K562 (cell line): ENCODE measurements at regions not wholly inside any gene's neighbourhood (a gene's known extent, or its start where the extent isn't known, plus 50 kb on each side); places are given as distances from the start of the nearest gene placed in this dataset.

Experiments
- ATAC-seq: fragments of 200-7000 bp; cut with Tn5 transposase; 3 replicates; pipeline ENCODE4 v1.9.1; 2020; ENCODE audit warnings: moderate library complexity
- BruUV-seq: library from RNA; stranded (reverse); fragments of 400-500 nt; replicated peaks from 2 replicates; lab custom pipeline; 2021; lab: Mats Ljungman, UMichigan
- CTCF ChIA-PET: fragments of 300-600 bp; formaldehyde crosslinking; extraction: SDS; loops from one replicate; lab custom pipeline; 2021; ENCODE audit warnings: low intra/inter-chr PET ratio; lab: Yijun Ruan, JAX
- POLR2A ChIA-PET: fragments of 300-600, 350-650 bp; sonication (Branson Sonifier 250); formaldehyde crosslinking; extraction: SDS; loops from one replicate; lab custom pipeline; 2021; ENCODE audit warnings: antibody characterized with exemption, inconsistent platforms; lab: Yijun Ruan, JAX
- DNase-seq, 4 experiments: peaks; one replicate each; pipeline versions ENCODE4 v3.0.0 to v3.0.0-alpha.2; 2011 to 2018; ENCODE audit warnings: low spot score in 3 of 4, mixed read lengths in 3 of 4; ENCODE audit errors: extremely low read depth in 1 of 4
- FAIRE-seq: peaks from 2 replicates; lab custom pipeline; 2011; peaks lifted over from hg19 to GRCh38; lab: Jason Lieb, UNC
- H2AFZ ChIP-seq: 2 replicates; pipeline ENCODE4 v1.6.0; 2011; ENCODE audit warnings: low read depth, low read length, control low read depth, inconsistent platforms
- H3K27ac ChIP-seq: fragments of 200-600 bp; 3 replicates; pipeline ENCODE4 v1.8.0; 2011; ENCODE audit warnings: low read depth, mild to moderate bottlenecking, control low read depth, inconsistent platforms, low read length, moderate library complexity, mixed read lengths; ENCODE audit errors: extremely low read depth
- H3K27me3 ChIP-seq, 2 experiments: fragments of 300-600 bp in 1 of 2; 2 replicates in 1 of 2; 3 replicates in 1 of 2; pipeline versions ENCODE4 v1.6.0 to v1.8.0; 2011; ENCODE audit warnings: inconsistent platforms in 2 of 2, low read length in 2 of 2, mild to moderate bottlenecking in 1 of 2, mixed read lengths in 1 of 2, moderate library complexity in 1 of 2; ENCODE audit not compliant: control insufficient read depth in 2 of 2, insufficient read depth in 2 of 2
- H3K36me3 ChIP-seq: fragments of 300-600 bp; 3 replicates; pipeline ENCODE4 v1.8.0; 2011; ENCODE audit warnings: mild to moderate bottlenecking, low read length, inconsistent platforms; ENCODE audit not compliant: control insufficient read depth, insufficient read depth
- H3K4me1 ChIP-seq, 2 experiments: fragments of 200-600 bp in 1 of 2; replicated peaks in 1 of 2; 2 replicates in 1 of 2; 3 replicates in 1 of 2; pipeline versions ENCODE4 v1.5.1 to v1.8.0; 2011; ENCODE audit warnings: inconsistent platforms in 2 of 2, low read length in 2 of 2, mild to moderate bottlenecking in 1 of 2, mixed read lengths in 1 of 2, moderate library complexity in 1 of 2; ENCODE audit not compliant: control insufficient read depth in 2 of 2, insufficient read depth in 2 of 2
- H3K4me2 ChIP-seq: 2 replicates; pipeline ENCODE4 v1.6.1; 2011; ENCODE audit warnings: low read length, control low read depth, inconsistent platforms, mixed read lengths; ENCODE audit not compliant: insufficient read depth
- H3K4me3 ChIP-seq: fragments of 200-600 bp; sonication (generic), shearing (Covaris generic); 2 replicates; pipeline ENCODE4 v1.5.1; 2016; ENCODE audit warnings: control low read depth, inconsistent platforms
- H3K79me2 ChIP-seq: fragments of 200-600 bp; 3 replicates; pipeline ENCODE4 v1.8.0; 2011; ENCODE audit warnings: low read length, inconsistent platforms; ENCODE audit not compliant: control insufficient read depth, insufficient read depth
- H3K9ac ChIP-seq, 2 experiments: 2 replicates each; pipeline versions ENCODE4 v1.6.0 to v1.6.1; 2011; ENCODE audit warnings: low read depth in 2 of 2, low read length in 2 of 2, control low read depth in 1 of 2, inconsistent platforms in 1 of 2, mild to moderate bottlenecking in 1 of 2, mixed read lengths in 1 of 2; ENCODE audit not compliant: insufficient read depth in 1 of 2
- H3K9me1 ChIP-seq: one replicate; pipeline ENCODE4 v1.6.0; 2011; ENCODE audit warnings: inconsistent platforms, mild to moderate bottlenecking, low read length, moderate library complexity; ENCODE audit not compliant: control insufficient read depth, insufficient read depth
- H3K9me3 ChIP-seq: replicated peaks from 2 replicates; pipeline ENCODE4 v1.5.1; 2011; ENCODE audit warnings: low read depth, low read length, inconsistent platforms; ENCODE audit not compliant: control insufficient read depth, insufficient read depth
- H4K20me1 ChIP-seq: replicated peaks from 2 replicates; pipeline ENCODE4 v1.6.1; 2011; ENCODE audit warnings: low read length, inconsistent platforms, mixed read lengths; ENCODE audit not compliant: control insufficient read depth, insufficient read depth
- ARID3A ChIP-seq: IDR thresholded peaks from 2 replicates; pipeline ENCODE4 v1.6.1; 2012; ENCODE audit warnings: low read depth, low read length, improper control_type of control experiment, borderline replicate concordance
- BRF2 ChIP-seq: IDR thresholded peaks from 3 replicates; pipeline ENCODE4 v1.6.1; 2011; ENCODE audit warnings: borderline replicate concordance, mild to moderate bottlenecking; ENCODE audit not compliant: insufficient read length, insufficient read depth
- CTBP1 ChIP-seq: fragments of 450-650 bp; IDR thresholded peaks from 2 replicates; pipeline ENCODE4 v1.6.1; 2016; ENCODE audit warnings: borderline replicate concordance
- ETV6 ChIP-seq, 3 experiments: fragments of 150-350 bp in 1 of 3; sonication (generic) in 1 of 3; formaldehyde crosslinking in 1 of 3; IDR thresholded peaks; 2 replicates each; pipeline versions ENCODE4 v1.6.1 to v1.8.0; 2014 to 2022; ENCODE audit warnings: borderline replicate concordance in 2 of 3, low read depth in 2 of 3, antibody characterized with exemption in 1 of 3, low read length in 1 of 3, mild to moderate bottlenecking in 1 of 3, missing genetic modification reagents in 1 of 3
- NR1H2 ChIP-seq: sonication (generic); formaldehyde crosslinking; IDR thresholded peaks from 2 replicates; pipeline ENCODE4 v1.4.0; 2020; ENCODE audit warnings: mild to moderate bottlenecking, missing genetic modification reagents
- PHTF2 ChIP-seq: fragments of 250-450 bp; sonication (Bioruptor Pico); IDR thresholded peaks from 2 replicates; pipeline ENCODE4 v1.5.0; 2021; ENCODE audit warnings: mild to moderate bottlenecking
- SMARCB1 ChIP-seq: IDR thresholded peaks from 2 replicates; pipeline ENCODE4 v1.6.1; 2011; ENCODE audit warnings: improper control_type of control experiment, low read depth; ENCODE audit not compliant: insufficient read length
- SRSF9 ChIP-seq: fragments of 200-400 bp; formaldehyde crosslinking; IDR thresholded peaks from 2 replicates; pipeline ENCODE4 v1.6.1; 2017; ENCODE audit warnings: low read depth, low read length, borderline replicate concordance
- ZBTB26 ChIP-seq: fragments of 450-650 bp; formaldehyde crosslinking; IDR thresholded peaks from 2 replicates; pipeline ENCODE4 v1.4.0; 2022; ENCODE audit warnings: missing genetic modification characterization
- ZNF212 ChIP-seq: fragments of 450-650 bp; formaldehyde crosslinking; IDR thresholded peaks from 2 replicates; pipeline ENCODE4 v1.4.0; 2020; ENCODE audit warnings: mild to moderate bottlenecking
- WGBS: fragments of 100-300 bp; shearing (Covaris generic); methylation state at CpG from one replicate; pipeline ENCODE4 v1.1.6; 2016; ENCODE audit warnings: low coverage, mixed read lengths; ENCODE audit not compliant: insufficient coverage; ENCODE audit errors: missing lambda C conversion rate; 5-methylcytosine and 5-hydroxymethylcytosine counted together
- in situ Hi-C: fragments of 300-500 bp; cut with MboI; formaldehyde crosslinking; loops from 4 replicates; pipeline ENCODE4 v1.15.0; 2018; ENCODE audit warnings: inconsistent platforms, mixed read lengths
- intact Hi-C: fragments of 100-400 bp; cut with micrococcal nuclease; formaldehyde crosslinking; loops from 2 replicates; pipeline ENCODE4 v1.14.2; 2022
- TF ChIP-seq, protein P1 (sequence below), 3 experiments: fragments of 200-800 bp in 1 of 3; fragments of 250-450 bp in 1 of 3; fragments of 450-650 bp in 1 of 3; sonication (Bioruptor Pico) in 1 of 3; sonication (Bioruptor generic) in 1 of 3; formaldehyde crosslinking in 1 of 3; IDR thresholded peaks; 2 replicates each; pipeline versions ENCODE4 v1.6.1 to v1.8.0; 2016 to 2022; ENCODE audit warnings: mild to moderate bottlenecking in 2 of 3, missing genetic modification characterization in 2 of 3, missing compliant biosample characterization in 1 of 3, moderate library complexity in 1 of 3
- TF ChIP-seq, protein P2 (sequence below): fragments of 450-650 bp; IDR thresholded peaks from 2 replicates; pipeline ENCODE4 v1.6.1; 2016; ENCODE audit warnings: borderline replicate concordance

GRCh38 chr2:4427083-4427482 is 723.7 kb downstream of the DCDC2C start:
- ChIA-PET CTCF (no interaction called here), POLR2A (no interaction called here)
- H3K9me1 ChIP-seq = no peaks in the 10 kb centered on the region
- in situ Hi-C loops (no loop called here), intact Hi-C loops (no loop called here)
- no peaks in the 10 kb centered on the region for H3K36me3 ChIP-seq
- H3K4me2 ChIP-seq = no peak overlapping the region
- no peaks in the 10 kb centered on the region for H3K27me3 ChIP-seq
- no peak overlapping the region for H3K27ac ChIP-seq
- H3K4me1 ChIP-seq = no peaks in the 10 kb centered on the region
- H3K4me3 ChIP-seq = no peak overlapping the region
- BruUV-seq = no TSS peak
- no peaks in the 10 kb centered on the region; the same call in 1 of the 2 replicates for H3K9me3 ChIP-seq
- ATAC-seq (no peak), DNase-seq (no peak), FAIRE-seq (no peak)
- WGBS = 5% methylated on average over 5 of the region's 5 CpGs
- no peak overlapping the region for H2AFZ ChIP-seq
- no peaks in the 10 kb centered on the region for H4K20me1 ChIP-seq
- no peaks in the 10 kb centered on the region for H3K79me2 ChIP-seq
- no peak overlapping the region for H3K9ac ChIP-seq
- TF ChIP-seq ARID3A (no peak), CTBP1 (no peak), ETV6 (IDR thresholded peaks at IDR 0.05; ENCODE audit: borderline replicate concordance in 1 of 2, low read depth in 2 of 2, low read length in 1 of 2) (no peak), ETV6 (CRISPR knock-in tag; IDR thresholded peaks at IDR 0.05; ENCODE audit: borderline replicate concordance) (no peak), PHTF2 (CRISPR knock-in tag) (no peak), ZNF212 (CRISPR knock-in tag) (no peak), NR1H2 (no peak), SMARCB1 (no peak), SRSF9 (no peak), ZBTB26 (CRISPR knock-in tag) (no peak), BRF2 (no peak)
- TF ChIP-seq, protein P1, sequence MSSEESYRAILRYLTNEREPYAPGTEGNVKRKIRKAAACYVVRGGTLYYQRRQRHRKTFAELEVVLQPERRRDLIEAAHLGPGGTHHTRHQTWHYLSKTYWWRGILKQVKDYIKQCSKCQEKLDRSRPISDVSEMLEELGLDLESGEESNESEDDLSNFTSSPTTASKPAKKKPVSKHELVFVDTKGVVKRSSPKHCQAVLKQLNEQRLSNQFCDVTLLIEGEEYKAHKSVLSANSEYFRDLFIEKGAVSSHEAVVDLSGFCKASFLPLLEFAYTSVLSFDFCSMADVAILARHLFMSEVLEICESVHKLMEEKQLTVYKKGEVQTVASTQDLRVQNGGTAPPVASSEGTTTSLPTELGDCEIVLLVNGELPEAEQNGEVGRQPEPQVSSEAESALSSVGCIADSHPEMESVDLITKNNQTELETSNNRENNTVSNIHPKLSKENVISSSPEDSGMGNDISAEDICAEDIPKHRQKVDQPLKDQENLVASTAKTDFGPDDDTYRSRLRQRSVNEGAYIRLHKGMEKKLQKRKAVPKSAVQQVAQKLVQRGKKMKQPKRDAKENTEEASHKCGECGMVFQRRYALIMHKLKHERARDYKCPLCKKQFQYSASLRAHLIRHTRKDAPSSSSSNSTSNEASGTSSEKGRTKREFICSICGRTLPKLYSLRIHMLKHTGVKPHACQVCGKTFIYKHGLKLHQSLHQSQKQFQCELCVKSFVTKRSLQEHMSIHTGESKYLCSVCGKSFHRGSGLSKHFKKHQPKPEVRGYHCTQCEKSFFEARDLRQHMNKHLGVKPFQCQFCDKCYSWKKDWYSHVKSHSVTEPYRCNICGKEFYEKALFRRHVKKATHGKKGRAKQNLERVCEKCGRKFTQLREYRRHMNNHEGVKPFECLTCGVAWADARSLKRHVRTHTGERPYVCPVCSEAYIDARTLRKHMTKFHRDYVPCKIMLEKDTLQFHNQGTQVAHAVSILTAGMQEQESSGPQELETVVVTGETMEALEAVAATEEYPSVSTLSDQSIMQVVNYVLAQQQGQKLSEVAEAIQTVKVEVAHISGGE (CRISPR knock-in tag; IDR thresholded peaks at IDR 0.05) = no peak
- TF ChIP-seq, protein P2, sequence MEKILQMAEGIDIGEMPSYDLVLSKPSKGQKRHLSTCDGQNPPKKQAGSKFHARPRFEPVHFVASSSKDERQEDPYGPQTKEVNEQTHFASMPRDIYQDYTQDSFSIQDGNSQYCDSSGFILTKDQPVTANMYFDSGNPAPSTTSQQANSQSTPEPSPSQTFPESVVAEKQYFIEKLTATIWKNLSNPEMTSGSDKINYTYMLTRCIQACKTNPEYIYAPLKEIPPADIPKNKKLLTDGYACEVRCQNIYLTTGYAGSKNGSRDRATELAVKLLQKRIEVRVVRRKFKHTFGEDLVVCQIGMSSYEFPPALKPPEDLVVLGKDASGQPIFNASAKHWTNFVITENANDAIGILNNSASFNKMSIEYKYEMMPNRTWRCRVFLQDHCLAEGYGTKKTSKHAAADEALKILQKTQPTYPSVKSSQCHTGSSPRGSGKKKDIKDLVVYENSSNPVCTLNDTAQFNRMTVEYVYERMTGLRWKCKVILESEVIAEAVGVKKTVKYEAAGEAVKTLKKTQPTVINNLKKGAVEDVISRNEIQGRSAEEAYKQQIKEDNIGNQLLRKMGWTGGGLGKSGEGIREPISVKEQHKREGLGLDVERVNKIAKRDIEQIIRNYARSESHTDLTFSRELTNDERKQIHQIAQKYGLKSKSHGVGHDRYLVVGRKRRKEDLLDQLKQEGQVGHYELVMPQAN = no peak
